ENCODE measurements at regions not wholly inside any gene's neighbourhood (a gene's known extent, or its start where the extent isn't known, plus 50 kb on each side); places are given as distances from the start of the nearest gene placed in this dataset.

DNA sequence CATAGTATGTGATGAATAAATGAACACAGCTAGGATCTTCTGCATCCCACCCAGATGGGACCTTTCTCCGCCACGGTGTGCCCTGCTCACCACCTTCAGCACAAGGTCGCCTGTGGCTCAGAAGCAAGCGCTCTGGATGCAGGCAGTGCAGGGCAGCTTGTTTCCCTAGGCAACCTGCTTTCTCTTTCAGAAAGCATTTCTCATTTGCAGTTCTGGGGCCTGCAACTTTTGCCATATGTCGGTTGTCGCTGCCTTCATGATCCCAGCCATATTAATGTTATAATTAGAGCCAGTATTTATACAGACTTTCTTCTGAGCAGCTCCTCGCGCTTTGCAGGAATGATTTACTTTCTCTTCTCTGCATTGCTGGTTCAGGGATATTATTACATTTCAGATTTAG is 692.8 kb downstream of the RNF144A start:
- Histone ChIP-seq H3K27ac (no peak overlapping the region), H3K4me3 (replicated peaks in 1 of 3) (no peak overlapping the region), H3K27me3 (no peaks in the 10 kb centered on the region), H3K36me3 (no peaks in the 10 kb centered on the region), H3K9me3 (no peaks in the 10 kb centered on the region), H3K4me1 (no peaks in the 10 kb centered on the region)
- intact Hi-C loops (cut with DNase I) = no loop called here
- DNase-seq = no peak
- WGBS, 2 donors = 93 to 95% methylated on average over 8 of the region's 8 CpGs
- TF ChIP-seq, protein P1, sequence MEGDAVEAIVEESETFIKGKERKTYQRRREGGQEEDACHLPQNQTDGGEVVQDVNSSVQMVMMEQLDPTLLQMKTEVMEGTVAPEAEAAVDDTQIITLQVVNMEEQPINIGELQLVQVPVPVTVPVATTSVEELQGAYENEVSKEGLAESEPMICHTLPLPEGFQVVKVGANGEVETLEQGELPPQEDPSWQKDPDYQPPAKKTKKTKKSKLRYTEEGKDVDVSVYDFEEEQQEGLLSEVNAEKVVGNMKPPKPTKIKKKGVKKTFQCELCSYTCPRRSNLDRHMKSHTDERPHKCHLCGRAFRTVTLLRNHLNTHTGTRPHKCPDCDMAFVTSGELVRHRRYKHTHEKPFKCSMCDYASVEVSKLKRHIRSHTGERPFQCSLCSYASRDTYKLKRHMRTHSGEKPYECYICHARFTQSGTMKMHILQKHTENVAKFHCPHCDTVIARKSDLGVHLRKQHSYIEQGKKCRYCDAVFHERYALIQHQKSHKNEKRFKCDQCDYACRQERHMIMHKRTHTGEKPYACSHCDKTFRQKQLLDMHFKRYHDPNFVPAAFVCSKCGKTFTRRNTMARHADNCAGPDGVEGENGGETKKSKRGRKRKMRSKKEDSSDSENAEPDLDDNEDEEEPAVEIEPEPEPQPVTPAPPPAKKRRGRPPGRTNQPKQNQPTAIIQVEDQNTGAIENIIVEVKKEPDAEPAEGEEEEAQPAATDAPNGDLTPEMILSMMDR (IDR thresholded peaks at IDR 0.05) = no peak
- TF ChIP-seq POLR2A (IDR thresholded peaks at IDR 0.05) = no peak

DNA sequence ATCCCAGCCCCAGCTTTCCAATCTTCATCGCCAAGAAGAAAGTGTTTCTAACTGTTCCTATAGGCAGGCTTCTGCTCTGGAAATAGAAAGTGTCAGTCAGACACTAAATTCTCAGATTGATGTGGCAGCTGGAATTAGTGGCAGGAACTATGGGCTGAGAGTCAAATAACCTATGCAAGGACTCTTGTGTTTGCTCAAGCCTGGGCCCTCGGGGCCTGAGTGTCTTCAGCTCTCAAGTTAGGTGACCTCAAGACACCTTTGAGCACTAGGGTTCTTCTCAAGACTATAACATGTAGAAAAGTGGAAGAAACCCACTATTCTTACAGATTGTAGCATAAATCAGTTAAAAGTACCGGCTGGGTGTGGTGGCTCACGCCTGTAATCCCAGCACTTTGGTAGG is 694.5 kb downstream of the RNF144A start:
- Histone ChIP-seq H3K9me3 (no peaks in the 10 kb centered on the region), H3K4me3 (replicated peaks in 1 of 3) (no peak overlapping the region), H3K4me1 (no peaks in the 10 kb centered on the region), H3K36me3 (no peaks in the 10 kb centered on the region), H3K27me3 (no peaks in the 10 kb centered on the region), H3K27ac (no peak overlapping the region)
- intact Hi-C loops (cut with DNase I) = no loop called here
- WGBS, 2 donors = 41 to 47% methylated on average over 2 to 4 of the region's 4 CpGs
- DNase-seq = no peak
- TF ChIP-seq, protein P1 (IDR thresholded peaks at IDR 0.05) = no peak
- no peak for TF ChIP-seq POLR2A (IDR thresholded peaks at IDR 0.05)

DNA sequence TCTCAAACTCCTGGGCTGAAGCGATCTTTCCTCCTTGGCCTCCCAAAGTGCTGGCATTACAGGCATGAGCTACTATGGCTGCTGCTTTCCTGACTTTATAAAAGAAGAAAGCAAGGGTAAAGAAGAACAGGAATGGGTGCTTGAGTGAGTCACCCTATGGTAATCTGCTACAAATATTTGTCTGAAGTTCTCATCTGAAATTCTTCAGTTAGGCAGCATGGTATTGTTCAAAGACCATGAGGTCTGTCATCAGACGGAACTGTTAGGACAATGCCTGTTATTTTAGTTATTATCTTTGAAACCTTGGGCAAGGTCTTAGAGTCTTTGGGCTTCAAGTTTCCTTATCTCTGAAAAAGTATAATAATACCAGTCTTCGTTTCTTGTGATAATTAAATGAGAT is 695.8 kb downstream of the RNF144A start:
- H3K27me3 ChIP-seq = no peaks in the 10 kb centered on the region
- H3K27ac ChIP-seq = no peak overlapping the region
- H3K9me3 ChIP-seq = no peaks in the 10 kb centered on the region
- TF ChIP-seq POLR2A (IDR thresholded peaks at IDR 0.05) = no peak
- TF ChIP-seq, protein P1 (IDR thresholded peaks at IDR 0.05) = no peak
- no peak for DNase-seq
- H3K4me1 ChIP-seq = no peaks in the 10 kb centered on the region
- intact Hi-C loops (cut with DNase I) = no loop called here
- no peaks in the 10 kb centered on the region for H3K36me3 ChIP-seq
- 64 to 65% methylated on average over 3 of the region's 3 CpGs for WGBS, 2 donors
- H3K4me3 ChIP-seq (replicated peaks in 1 of 3) = no peak overlapping the region

DNA sequence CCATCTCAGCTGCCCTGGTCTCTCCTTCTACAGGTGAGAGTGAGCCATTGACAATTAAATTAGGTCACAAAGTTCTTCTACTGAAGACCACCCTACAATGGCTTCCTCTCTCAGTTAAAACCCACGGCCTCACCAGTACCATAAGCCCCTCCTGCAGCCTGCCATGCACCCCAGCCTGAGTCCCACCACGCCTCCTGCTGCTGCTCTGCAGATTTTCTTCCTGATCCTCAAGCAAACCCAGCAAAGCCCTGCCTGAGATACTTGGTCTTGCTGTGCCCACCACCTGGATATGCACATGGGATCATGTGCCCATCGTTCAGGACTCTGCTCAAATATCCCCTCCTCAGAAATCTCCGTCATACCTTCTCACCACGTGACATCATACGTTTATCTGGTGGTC is 696.6 kb downstream of the RNF144A start:
- DNase-seq = no peak
- no peak overlapping the region for H3K4me3 ChIP-seq (replicated peaks in 1 of 3)
- intact Hi-C loops (cut with DNase I) = no loop called here
- no peaks in the 10 kb centered on the region for H3K9me3 ChIP-seq
- H3K27ac ChIP-seq = no peak overlapping the region
- no peak for TF ChIP-seq POLR2A (IDR thresholded peaks at IDR 0.05)
- TF ChIP-seq, protein P1 (IDR thresholded peaks at IDR 0.05) = no peak
- no peaks in the 10 kb centered on the region for H3K4me1 ChIP-seq
- H3K27me3 ChIP-seq = no peaks in the 10 kb centered on the region
- H3K36me3 ChIP-seq = no peaks in the 10 kb centered on the region
- 92 to 95% methylated on average over 6 of the region's 6 CpGs for WGBS, 2 donors

DNA sequence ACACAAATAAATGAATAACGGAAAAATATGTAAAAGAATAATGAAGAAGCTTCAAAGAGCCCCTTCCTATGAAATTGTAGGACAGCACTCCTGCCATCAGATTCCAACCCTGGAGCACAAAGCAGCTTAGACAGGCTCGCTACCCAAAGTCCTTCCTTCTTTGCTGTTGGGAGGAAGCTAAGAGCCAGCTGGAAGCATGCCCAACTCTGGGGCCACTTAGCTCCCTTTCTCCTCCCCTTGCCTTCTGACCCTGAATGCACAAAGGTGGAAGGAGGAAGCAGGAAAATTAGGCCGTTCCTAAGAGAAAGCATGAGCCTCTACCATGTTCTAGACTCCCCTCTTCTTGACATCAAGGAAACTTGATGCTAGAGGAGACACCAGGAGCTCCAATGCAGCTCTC is 700.8 kb downstream of the RNF144A start:
- no peaks in the 10 kb centered on the region for H3K4me1 ChIP-seq
- H3K9me3 ChIP-seq = no peaks in the 10 kb centered on the region
- 59 to 78% methylated on average over 3 of the region's 3 CpGs for WGBS, 2 donors
- no peaks in the 10 kb centered on the region for H3K36me3 ChIP-seq
- DNase-seq = peak; percentile 27 to 29
- intact Hi-C loops (cut with DNase I) = no loop called here
- no peak overlapping the region for H3K27ac ChIP-seq
- no peaks in the 10 kb centered on the region for H3K27me3 ChIP-seq
- no peak overlapping the region for H3K4me3 ChIP-seq (replicated peaks in 1 of 3)
- TF ChIP-seq, protein P1 (IDR thresholded peaks at IDR 0.05) = no peak
- no peak for TF ChIP-seq POLR2A (IDR thresholded peaks at IDR 0.05)
